ENCODE measurements at regions not wholly inside any gene's neighbourhood (a gene's known extent, or its start where the extent isn't known, plus 50 kb on each side); places are given as distances from the start of the nearest gene placed in this dataset.

DNA sequence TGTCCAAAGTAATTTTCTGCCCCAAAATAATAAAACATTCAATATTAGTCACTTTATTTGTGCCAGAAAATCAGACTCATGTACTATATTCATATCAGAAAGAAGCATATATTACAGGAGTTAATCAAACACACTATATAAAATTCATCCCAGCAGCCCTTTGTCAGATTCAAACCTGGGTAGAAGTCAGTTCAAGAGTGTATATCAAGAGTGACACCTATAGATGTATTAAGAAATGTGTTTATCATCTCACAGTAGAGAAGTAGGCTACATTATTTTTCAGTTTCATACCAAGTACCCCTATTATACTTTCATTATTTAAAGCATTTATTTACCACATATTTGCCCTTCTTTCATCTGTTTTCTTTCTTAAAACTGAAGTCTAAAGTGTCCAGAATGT is 193.2 kb upstream of the DDX18 start:
- TF ChIP-seq PHF8 (conservative IDR thresholded peaks at IDR 0.05; ENCODE audit: low read depth, low read length) (no peak), SUZ12 (IDR thresholded peaks at IDR 0.05; ENCODE audit: low read length) (no peak), POLR2AphosphoS5 (IDR thresholded peaks at IDR 0.05; ENCODE audit: low read depth, low read length) (no peak), BACH1 (IDR thresholded peaks at IDR 0.05; ENCODE audit: low read length) (no peak), MAFK (IDR thresholded peaks at IDR 0.05; ENCODE audit: low read depth, low read length) (no peak), TAF1 (IDR thresholded peaks at IDR 0.05; ENCODE audit: low read depth, low read length) (no peak), JUN (IDR thresholded peaks at IDR 0.05; ENCODE audit: low read depth, low read length) (no peak), BCL11A (IDR thresholded peaks at IDR 0.05; ENCODE audit: low read depth in 2 of 2, low read length in 2 of 2) (no peak), GTF2F1 (IDR thresholded peaks at IDR 0.05; ENCODE audit: borderline replicate concordance, low read depth, low read length) (no peak), EGR1 (IDR thresholded peaks at IDR 0.05; ENCODE audit: borderline replicate concordance, low read depth, low read length) (no peak), POLR2A (IDR thresholded peaks at IDR 0.05; ENCODE audit: control extremely low read depth in 1 of 2, low read depth in 2 of 2, low read length in 2 of 2) (no peak)
- TF ChIP-seq, protein P1, sequence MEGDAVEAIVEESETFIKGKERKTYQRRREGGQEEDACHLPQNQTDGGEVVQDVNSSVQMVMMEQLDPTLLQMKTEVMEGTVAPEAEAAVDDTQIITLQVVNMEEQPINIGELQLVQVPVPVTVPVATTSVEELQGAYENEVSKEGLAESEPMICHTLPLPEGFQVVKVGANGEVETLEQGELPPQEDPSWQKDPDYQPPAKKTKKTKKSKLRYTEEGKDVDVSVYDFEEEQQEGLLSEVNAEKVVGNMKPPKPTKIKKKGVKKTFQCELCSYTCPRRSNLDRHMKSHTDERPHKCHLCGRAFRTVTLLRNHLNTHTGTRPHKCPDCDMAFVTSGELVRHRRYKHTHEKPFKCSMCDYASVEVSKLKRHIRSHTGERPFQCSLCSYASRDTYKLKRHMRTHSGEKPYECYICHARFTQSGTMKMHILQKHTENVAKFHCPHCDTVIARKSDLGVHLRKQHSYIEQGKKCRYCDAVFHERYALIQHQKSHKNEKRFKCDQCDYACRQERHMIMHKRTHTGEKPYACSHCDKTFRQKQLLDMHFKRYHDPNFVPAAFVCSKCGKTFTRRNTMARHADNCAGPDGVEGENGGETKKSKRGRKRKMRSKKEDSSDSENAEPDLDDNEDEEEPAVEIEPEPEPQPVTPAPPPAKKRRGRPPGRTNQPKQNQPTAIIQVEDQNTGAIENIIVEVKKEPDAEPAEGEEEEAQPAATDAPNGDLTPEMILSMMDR (IDR thresholded peaks at IDR 0.05; ENCODE audit: control extremely low read depth in 1 of 3, insufficient read depth in 1 of 3, low read depth in 1 of 3, low read length in 3 of 3) = no peak
